HUES48 (cell line): ENCODE measurements at regions not wholly inside any gene's neighbourhood (a gene's known extent, or its start where the extent isn't known, plus 50 kb on each side); places are given as distances from the start of the nearest gene placed in this dataset.
"Not testable (repeated sequence)": the region's sequence is repeated elsewhere in the genome, so short reads cannot be mapped to it uniquely, and the experiment has no call there.

ENCODE experiments used
- H3K27ac ChIP-seq: one replicate; pipeline ENCODE4 v1.7.0; 2013; ENCODE audit warnings: low read depth, low read length, inconsistent platforms
- H3K27me3 ChIP-seq: 2 replicates; pipeline ENCODE4 v1.6.1; 2013; ENCODE audit warnings: mild to moderate bottlenecking, low read length; ENCODE audit not compliant: control insufficient read depth, insufficient read depth
- H3K36me3 ChIP-seq: 2 replicates; pipeline ENCODE4 v1.6.1; 2013; ENCODE audit warnings: low read length; ENCODE audit not compliant: control insufficient read depth, insufficient read depth
- H3K4me1 ChIP-seq: 2 replicates; pipeline ENCODE4 v1.6.1; 2013; ENCODE audit warnings: mild to moderate bottlenecking, low read length; ENCODE audit not compliant: control insufficient read depth, insufficient read depth
- H3K4me3 ChIP-seq: 2 replicates; pipeline ENCODE4 v1.5.1; 2013; ENCODE audit warnings: mild to moderate bottlenecking, low read depth, low read length
- H3K9ac ChIP-seq: 2 replicates; pipeline ENCODE4 v1.6.1; 2013; ENCODE audit warnings: mild to moderate bottlenecking, low read depth, low read length, moderate library complexity
- H3K9me3 ChIP-seq: 2 replicates; pipeline ENCODE4 v1.6.1; 2013; ENCODE audit warnings: low read length; ENCODE audit not compliant: control insufficient read depth, insufficient read depth

GRCh38 chrX:28133763-28134162, 152.5 kb upstream of the DCAF8L1 start:
- no peak overlapping the region for H3K27ac ChIP-seq
- peaks cover 20% of the 10 kb centered on the region for H3K27me3 ChIP-seq
- peaks cover 4% of the 10 kb centered on the region; the same call in 1 of the 2 replicates for H3K4me1 ChIP-seq
- no peaks in the 10 kb centered on the region for H3K36me3 ChIP-seq
- no peaks in the 10 kb centered on the region for H3K9me3 ChIP-seq
- H3K9ac ChIP-seq, result no peak overlapping the region
- no peak overlapping the region for H3K4me3 ChIP-seq

GRCh38 chrX:28127662-28128061, 146.4 kb upstream of the DCAF8L1 start:
- Histone ChIP-seq H3K27me3 (peaks cover 77% of the 10 kb centered on the region), H3K4me3 (no peak overlapping the region), H3K9ac (no peak overlapping the region), H3K36me3 (no peaks in the 10 kb centered on the region), H3K4me1 (peaks cover 4% of the 10 kb centered on the region; the same call in 1 of the 2 replicates), H3K27ac (no peak overlapping the region), H3K9me3 (no peaks in the 10 kb centered on the region)

- H3K27me3 ChIP-seq, result peaks cover 85% of the 10 kb centered on the region
Observed at GRCh38 chrX:28126886-28127285, 145.6 kb upstream of the DCAF8L1 start.

GRCh38 chrX:28124416-28124815, 143.2 kb upstream of the DCAF8L1 start:
- H3K9ac ChIP-seq, result no peak overlapping the region
- H3K27me3 ChIP-seq, result peaks cover 89% of the 10 kb centered on the region
- no peaks in the 10 kb centered on the region for H3K36me3 ChIP-seq
- no peaks in the 10 kb centered on the region for H3K9me3 ChIP-seq
- H3K4me3 ChIP-seq, result no peak overlapping the region
- H3K4me1 ChIP-seq, result no peaks in the 10 kb centered on the region
- H3K27ac ChIP-seq, result no peak overlapping the region

More at GRCh38 chrX:28126886-28127285, 145.6 kb upstream of the DCAF8L1 start:
- Histone ChIP-seq H3K9ac (no peak overlapping the region), H3K27ac (no peak overlapping the region), H3K4me3 (no peak overlapping the region), H3K4me1 (peaks cover 3% of the 10 kb centered on the region; the same call in 1 of the 2 replicates), H3K36me3 (no peaks in the 10 kb centered on the region), H3K9me3 (no peaks in the 10 kb centered on the region)

- peaks cover 67% of the 10 kb centered on the region for H3K27me3 ChIP-seq
Observed at GRCh38 chrX:28120580-28121245, 139.5 kb upstream of the DCAF8L1 start.

GRCh38 chrX:28120072-28120471, 138.8 kb upstream of the DCAF8L1 start:
- Histone ChIP-seq H3K9me3 (no peaks in the 10 kb centered on the region), H3K36me3 (no peaks in the 10 kb centered on the region), H3K27me3 (peaks cover 60% of the 10 kb centered on the region), H3K4me1 (no peaks in the 10 kb centered on the region), H3K27ac (no peak overlapping the region), H3K4me3 (no peak overlapping the region), H3K9ac (no peak overlapping the region)

More at GRCh38 chrX:28120580-28121245, 139.5 kb upstream of the DCAF8L1 start:
- H3K9ac ChIP-seq, H3K4me1 ChIP-seq, H3K9me3 ChIP-seq, H3K27ac ChIP-seq, H3K4me3 ChIP-seq, H3K36me3 ChIP-seq: not testable (repeated sequence)

- Histone ChIP-seq H3K9ac (no peak overlapping the region), H3K9me3 (no peaks in the 10 kb centered on the region), H3K4me3 (no peak overlapping the region), H3K27me3 (peaks cover 7% of the 10 kb centered on the region), H3K36me3 (no peaks in the 10 kb centered on the region), H3K4me1 (no peaks in the 10 kb centered on the region), H3K27ac (no peak overlapping the region)
Observed at GRCh38 chrX:28108186-28108945, 127.1 kb upstream of the DCAF8L1 start.

GRCh38 chrX:28099166-28099565, 117.9 kb upstream of the DCAF8L1 start:
- H3K9ac ChIP-seq, result no peak overlapping the region
- H3K9me3 ChIP-seq, result no peaks in the 10 kb centered on the region; the same call in 1 of the 2 replicates
- H3K27me3 ChIP-seq, result no peaks in the 10 kb centered on the region
- no peak overlapping the region for H3K27ac ChIP-seq
- H3K4me1 ChIP-seq, result no peaks in the 10 kb centered on the region
- H3K36me3 ChIP-seq, result no peaks in the 10 kb centered on the region
- H3K4me3 ChIP-seq, result no peak overlapping the region

- Histone ChIP-seq H3K27me3 (peaks cover 8% of the 10 kb centered on the region; the same call in 1 of the 2 replicates), H3K9me3 (no peaks in the 10 kb centered on the region), H3K27ac (no peak overlapping the region), H3K9ac (no peak overlapping the region), H3K36me3 (no peaks in the 10 kb centered on the region), H3K4me3 (no peak overlapping the region), H3K4me1 (no peaks in the 10 kb centered on the region)
Observed at GRCh38 chrX:28085653-28086052, 104.4 kb upstream of the DCAF8L1 start.

- Histone ChIP-seq H3K4me1 (no peaks in the 10 kb centered on the region), H3K27me3 (no peaks in the 10 kb centered on the region), H3K4me3 (no peak overlapping the region), H3K36me3 (no peaks in the 10 kb centered on the region), H3K9me3 (peaks cover 3% of the 10 kb centered on the region; the same call in 1 of the 2 replicates), H3K27ac (no peak overlapping the region), H3K9ac (no peak overlapping the region)
Observed at GRCh38 chrX:28058901-28059300, 77.7 kb upstream of the DCAF8L1 start.
